ENCODE measurements at regions not wholly inside any gene's neighbourhood (a gene's known extent, or its start where the extent isn't known, plus 50 kb on each side); places are given as distances from the start of the nearest gene placed in this dataset.
A peak's percentile ranks its signal among the peaks of the same experiment; 100 is the strongest.

DNA sequence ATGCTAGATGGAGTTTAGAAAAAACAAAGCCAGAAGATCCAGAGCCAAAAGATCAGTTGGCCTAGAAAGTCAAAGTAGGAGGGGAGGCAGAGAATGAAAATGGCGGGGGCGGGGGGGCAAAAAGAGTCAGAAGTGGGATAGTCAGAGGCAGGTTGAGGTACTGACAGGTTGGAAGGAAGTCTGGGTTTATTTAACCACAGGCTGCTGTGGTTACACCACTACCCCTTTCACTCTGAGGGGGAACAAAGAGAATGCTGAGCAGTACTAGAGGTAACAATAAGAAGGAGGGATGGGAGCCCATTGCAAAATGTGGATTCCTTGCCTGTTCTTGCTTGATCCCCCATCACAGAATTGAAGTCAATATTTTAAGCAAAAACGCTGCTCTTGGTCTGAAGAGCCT is 111.8 kb downstream of the CAVIN4 start (continued):
- TF ChIP-seq, protein P1, sequence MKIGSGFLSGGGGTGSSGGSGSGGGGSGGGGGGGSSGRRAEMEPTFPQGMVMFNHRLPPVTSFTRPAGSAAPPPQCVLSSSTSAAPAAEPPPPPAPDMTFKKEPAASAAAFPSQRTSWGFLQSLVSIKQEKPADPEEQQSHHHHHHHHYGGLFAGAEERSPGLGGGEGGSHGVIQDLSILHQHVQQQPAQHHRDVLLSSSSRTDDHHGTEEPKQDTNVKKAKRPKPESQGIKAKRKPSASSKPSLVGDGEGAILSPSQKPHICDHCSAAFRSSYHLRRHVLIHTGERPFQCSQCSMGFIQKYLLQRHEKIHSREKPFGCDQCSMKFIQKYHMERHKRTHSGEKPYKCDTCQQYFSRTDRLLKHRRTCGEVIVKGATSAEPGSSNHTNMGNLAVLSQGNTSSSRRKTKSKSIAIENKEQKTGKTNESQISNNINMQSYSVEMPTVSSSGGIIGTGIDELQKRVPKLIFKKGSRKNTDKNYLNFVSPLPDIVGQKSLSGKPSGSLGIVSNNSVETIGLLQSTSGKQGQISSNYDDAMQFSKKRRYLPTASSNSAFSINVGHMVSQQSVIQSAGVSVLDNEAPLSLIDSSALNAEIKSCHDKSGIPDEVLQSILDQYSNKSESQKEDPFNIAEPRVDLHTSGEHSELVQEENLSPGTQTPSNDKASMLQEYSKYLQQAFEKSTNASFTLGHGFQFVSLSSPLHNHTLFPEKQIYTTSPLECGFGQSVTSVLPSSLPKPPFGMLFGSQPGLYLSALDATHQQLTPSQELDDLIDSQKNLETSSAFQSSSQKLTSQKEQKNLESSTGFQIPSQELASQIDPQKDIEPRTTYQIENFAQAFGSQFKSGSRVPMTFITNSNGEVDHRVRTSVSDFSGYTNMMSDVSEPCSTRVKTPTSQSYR (CRISPR knock-in tag; IDR thresholded peaks at IDR 0.05) = no peak
- TF ChIP-seq, protein P2, sequence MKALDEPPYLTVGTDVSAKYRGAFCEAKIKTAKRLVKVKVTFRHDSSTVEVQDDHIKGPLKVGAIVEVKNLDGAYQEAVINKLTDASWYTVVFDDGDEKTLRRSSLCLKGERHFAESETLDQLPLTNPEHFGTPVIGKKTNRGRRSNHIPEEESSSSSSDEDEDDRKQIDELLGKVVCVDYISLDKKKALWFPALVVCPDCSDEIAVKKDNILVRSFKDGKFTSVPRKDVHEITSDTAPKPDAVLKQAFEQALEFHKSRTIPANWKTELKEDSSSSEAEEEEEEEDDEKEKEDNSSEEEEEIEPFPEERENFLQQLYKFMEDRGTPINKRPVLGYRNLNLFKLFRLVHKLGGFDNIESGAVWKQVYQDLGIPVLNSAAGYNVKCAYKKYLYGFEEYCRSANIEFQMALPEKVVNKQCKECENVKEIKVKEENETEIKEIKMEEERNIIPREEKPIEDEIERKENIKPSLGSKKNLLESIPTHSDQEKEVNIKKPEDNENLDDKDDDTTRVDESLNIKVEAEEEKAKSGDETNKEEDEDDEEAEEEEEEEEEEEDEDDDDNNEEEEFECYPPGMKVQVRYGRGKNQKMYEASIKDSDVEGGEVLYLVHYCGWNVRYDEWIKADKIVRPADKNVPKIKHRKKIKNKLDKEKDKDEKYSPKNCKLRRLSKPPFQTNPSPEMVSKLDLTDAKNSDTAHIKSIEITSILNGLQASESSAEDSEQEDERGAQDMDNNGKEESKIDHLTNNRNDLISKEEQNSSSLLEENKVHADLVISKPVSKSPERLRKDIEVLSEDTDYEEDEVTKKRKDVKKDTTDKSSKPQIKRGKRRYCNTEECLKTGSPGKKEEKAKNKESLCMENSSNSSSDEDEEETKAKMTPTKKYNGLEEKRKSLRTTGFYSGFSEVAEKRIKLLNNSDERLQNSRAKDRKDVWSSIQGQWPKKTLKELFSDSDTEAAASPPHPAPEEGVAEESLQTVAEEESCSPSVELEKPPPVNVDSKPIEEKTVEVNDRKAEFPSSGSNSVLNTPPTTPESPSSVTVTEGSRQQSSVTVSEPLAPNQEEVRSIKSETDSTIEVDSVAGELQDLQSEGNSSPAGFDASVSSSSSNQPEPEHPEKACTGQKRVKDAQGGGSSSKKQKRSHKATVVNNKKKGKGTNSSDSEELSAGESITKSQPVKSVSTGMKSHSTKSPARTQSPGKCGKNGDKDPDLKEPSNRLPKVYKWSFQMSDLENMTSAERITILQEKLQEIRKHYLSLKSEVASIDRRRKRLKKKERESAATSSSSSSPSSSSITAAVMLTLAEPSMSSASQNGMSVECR (CRISPR knock-in tag; IDR thresholded peaks at IDR 0.05; ENCODE audit: borderline replicate concordance) = no peak

DNA sequence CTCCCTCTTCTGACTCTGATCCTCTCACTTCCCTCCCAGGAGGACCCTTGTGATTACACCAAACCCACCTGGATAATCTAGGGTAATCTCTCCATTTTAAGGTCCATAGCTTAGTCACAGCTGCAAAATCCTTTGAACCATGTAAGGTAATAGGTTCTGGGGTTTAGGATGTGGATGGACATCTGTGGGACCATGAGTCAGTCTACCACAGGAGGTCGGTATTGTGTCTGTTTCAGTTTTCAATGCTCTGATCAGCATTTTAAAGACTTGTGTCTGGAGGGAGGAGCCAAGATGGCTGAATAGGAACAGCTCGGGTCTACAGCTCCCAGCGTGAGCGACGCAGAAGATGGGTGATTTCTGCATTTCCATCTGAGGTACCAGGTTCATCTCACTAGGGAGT is 112.6 kb downstream of the CAVIN4 start:
- H3K9me3 Mint-ChIP-seq = peaks cover 21% of the 10 kb centered on the region
- no peak overlapping the region for H3K27ac Mint-ChIP-seq
- no peak for DNase-seq (ENCODE audit: low spot score)
- TF ChIP-seq, protein P3, sequence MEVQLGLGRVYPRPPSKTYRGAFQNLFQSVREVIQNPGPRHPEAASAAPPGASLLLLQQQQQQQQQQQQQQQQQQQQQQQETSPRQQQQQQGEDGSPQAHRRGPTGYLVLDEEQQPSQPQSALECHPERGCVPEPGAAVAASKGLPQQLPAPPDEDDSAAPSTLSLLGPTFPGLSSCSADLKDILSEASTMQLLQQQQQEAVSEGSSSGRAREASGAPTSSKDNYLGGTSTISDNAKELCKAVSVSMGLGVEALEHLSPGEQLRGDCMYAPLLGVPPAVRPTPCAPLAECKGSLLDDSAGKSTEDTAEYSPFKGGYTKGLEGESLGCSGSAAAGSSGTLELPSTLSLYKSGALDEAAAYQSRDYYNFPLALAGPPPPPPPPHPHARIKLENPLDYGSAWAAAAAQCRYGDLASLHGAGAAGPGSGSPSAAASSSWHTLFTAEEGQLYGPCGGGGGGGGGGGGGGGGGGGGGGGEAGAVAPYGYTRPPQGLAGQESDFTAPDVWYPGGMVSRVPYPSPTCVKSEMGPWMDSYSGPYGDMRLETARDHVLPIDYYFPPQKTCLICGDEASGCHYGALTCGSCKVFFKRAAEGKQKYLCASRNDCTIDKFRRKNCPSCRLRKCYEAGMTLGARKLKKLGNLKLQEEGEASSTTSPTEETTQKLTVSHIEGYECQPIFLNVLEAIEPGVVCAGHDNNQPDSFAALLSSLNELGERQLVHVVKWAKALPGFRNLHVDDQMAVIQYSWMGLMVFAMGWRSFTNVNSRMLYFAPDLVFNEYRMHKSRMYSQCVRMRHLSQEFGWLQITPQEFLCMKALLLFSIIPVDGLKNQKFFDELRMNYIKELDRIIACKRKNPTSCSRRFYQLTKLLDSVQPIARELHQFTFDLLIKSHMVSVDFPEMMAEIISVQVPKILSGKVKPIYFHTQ (CRISPR knock-in tag; IDR thresholded peaks at IDR 0.05) = no peak
- TF ChIP-seq, protein P4, sequence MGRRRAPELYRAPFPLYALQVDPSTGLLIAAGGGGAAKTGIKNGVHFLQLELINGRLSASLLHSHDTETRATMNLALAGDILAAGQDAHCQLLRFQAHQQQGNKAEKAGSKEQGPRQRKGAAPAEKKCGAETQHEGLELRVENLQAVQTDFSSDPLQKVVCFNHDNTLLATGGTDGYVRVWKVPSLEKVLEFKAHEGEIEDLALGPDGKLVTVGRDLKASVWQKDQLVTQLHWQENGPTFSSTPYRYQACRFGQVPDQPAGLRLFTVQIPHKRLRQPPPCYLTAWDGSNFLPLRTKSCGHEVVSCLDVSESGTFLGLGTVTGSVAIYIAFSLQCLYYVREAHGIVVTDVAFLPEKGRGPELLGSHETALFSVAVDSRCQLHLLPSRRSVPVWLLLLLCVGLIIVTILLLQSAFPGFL (CRISPR knock-in tag; IDR thresholded peaks at IDR 0.05; ENCODE audit: borderline replicate concordance) = no peak
- H3K27me3 Mint-ChIP-seq (ENCODE audit: low read depth) = no peaks in the 10 kb centered on the region
- H3K36me3 Mint-ChIP-seq = peaks cover 7% of the 10 kb centered on the region
- peaks cover 35% of the 10 kb centered on the region for H3K4me1 Mint-ChIP-seq
- ChIA-PET POLR2A (no interaction called here), CTCF (interaction anchor here (0.7 to 1.1 kb wide), 2 partner anchors 53 to 89 kb away, joined by 4 read pairs; no protein-coding TSS in a partner anchor)
- ATAC-seq = peak; percentile 62
- peak overlapping the region; percentile 8 for H3K4me3 Mint-ChIP-seq

DNA sequence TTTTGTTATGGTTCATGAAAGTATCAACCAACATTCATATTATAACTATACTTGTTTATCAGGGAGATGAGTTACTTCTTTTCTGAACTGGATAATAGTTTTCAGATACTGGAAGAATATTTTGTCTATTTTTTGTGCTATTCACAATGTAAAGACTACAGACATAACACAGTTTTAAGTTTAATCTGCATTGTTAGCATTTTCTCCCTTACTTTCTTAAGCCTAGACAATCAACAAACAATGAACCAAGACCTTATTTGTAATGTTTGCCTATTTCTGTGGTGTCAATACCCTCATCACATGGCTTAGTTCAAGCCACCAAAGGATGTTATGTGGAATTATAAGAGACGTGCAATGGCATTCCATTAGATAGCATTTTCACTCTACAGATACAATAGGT is 119.5 kb downstream of the CAVIN4 start:
- no peak overlapping the region for H3K27ac Mint-ChIP-seq
- CTCF ChIA-PET = interaction anchor here (3.1 kb wide), 1 partner anchor 96 kb away, joined by 23 read pairs; no protein-coding TSS in a partner anchor

More for the DNA sequence above, 119.5 kb downstream of the CAVIN4 start:
- no peaks in the 10 kb centered on the region for H3K27me3 Mint-ChIP-seq (ENCODE audit: low read depth)
- POLR2A ChIA-PET = no interaction called here
- ATAC-seq = no peak
- no peak overlapping the region for H3K4me3 Mint-ChIP-seq
- H3K36me3 Mint-ChIP-seq = no peaks in the 10 kb centered on the region
- peaks cover 11% of the 10 kb centered on the region for H3K4me1 Mint-ChIP-seq
- TF ChIP-seq NR2C2 (CRISPR knock-in tag; IDR thresholded peaks at IDR 0.05) (no peak), SOX15 (CRISPR knock-in tag; IDR thresholded peaks at IDR 0.05) (no peak)
- TF ChIP-seq, protein P5, sequence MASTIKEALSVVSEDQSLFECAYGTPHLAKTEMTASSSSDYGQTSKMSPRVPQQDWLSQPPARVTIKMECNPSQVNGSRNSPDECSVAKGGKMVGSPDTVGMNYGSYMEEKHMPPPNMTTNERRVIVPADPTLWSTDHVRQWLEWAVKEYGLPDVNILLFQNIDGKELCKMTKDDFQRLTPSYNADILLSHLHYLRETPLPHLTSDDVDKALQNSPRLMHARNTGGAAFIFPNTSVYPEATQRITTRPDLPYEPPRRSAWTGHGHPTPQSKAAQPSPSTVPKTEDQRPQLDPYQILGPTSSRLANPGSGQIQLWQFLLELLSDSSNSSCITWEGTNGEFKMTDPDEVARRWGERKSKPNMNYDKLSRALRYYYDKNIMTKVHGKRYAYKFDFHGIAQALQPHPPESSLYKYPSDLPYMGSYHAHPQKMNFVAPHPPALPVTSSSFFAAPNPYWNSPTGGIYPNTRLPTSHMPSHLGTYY (CRISPR knock-in tag; IDR thresholded peaks at IDR 0.05) = no peak
- peaks cover 4% of the 10 kb centered on the region for H3K9me3 Mint-ChIP-seq
- no peak for DNase-seq (ENCODE audit: low spot score)

Data from WTC11 (cell line).